Transverse colon (tissue), 4 donors: ENCODE measurements at regions not wholly inside any gene's neighbourhood (a gene's known extent, or its start where the extent isn't known, plus 50 kb on each side); places are given as distances from the start of the nearest gene placed in this dataset.

Source experiments
- EP300 ChIP-seq: sonication (generic); formaldehyde crosslinking; IDR thresholded peaks from one replicate; pipeline ENCODE4 v1.6.1; 2017; ENCODE audit warnings: antibody characterized with exemption, low read depth
- POLR2A ChIP-seq: fragments of 450-650 bp; IDR thresholded peaks from one replicate; pipeline ENCODE4 v1.6.1; 2016; ENCODE audit warnings: antibody characterized with exemption, mild to moderate bottlenecking, moderate library complexity
- POLR2AphosphoS5 ChIP-seq, 3 donors: sonication (generic); formaldehyde crosslinking; IDR thresholded peaks; one replicate each; pipeline ENCODE4 v1.6.1; 2016; ENCODE audit warnings: antibody characterized with exemption in 3 of 3
- TF ChIP-seq, protein P1 (sequence below), 5 experiments: fragments of 200-600 bp in 3 of 5; fragments of 450-650 bp in 2 of 5; sonication (generic) in 3 of 5; IDR thresholded peaks; 1 replicate in 2 of 5; 2 replicates in 3 of 5; pipeline ENCODE4 v1.5.1; 2016 to 2017; ENCODE audit warnings: antibody characterized with exemption in 5 of 5, inconsistent platforms in 3 of 5, mild to moderate bottlenecking in 2 of 5, moderate library complexity in 1 of 5

- TF ChIP-seq, protein P1, sequence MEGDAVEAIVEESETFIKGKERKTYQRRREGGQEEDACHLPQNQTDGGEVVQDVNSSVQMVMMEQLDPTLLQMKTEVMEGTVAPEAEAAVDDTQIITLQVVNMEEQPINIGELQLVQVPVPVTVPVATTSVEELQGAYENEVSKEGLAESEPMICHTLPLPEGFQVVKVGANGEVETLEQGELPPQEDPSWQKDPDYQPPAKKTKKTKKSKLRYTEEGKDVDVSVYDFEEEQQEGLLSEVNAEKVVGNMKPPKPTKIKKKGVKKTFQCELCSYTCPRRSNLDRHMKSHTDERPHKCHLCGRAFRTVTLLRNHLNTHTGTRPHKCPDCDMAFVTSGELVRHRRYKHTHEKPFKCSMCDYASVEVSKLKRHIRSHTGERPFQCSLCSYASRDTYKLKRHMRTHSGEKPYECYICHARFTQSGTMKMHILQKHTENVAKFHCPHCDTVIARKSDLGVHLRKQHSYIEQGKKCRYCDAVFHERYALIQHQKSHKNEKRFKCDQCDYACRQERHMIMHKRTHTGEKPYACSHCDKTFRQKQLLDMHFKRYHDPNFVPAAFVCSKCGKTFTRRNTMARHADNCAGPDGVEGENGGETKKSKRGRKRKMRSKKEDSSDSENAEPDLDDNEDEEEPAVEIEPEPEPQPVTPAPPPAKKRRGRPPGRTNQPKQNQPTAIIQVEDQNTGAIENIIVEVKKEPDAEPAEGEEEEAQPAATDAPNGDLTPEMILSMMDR (IDR thresholded peaks at IDR 0.05) = no peak
- TF ChIP-seq EP300 = no peak
- no peak for TF ChIP-seq POLR2A
- TF ChIP-seq POLR2AphosphoS5 (IDR thresholded peaks at IDR 0.05) = no peak
Measured at GRCh38 chr7:18140943-18141342, 113.3 kb upstream of the PRPS1L1 start.
